ENCODE measurements at regions not wholly inside any gene's neighbourhood (a gene's known extent, or its start where the extent isn't known, plus 50 kb on each side); places are given as distances from the start of the nearest gene placed in this dataset.

DNA sequence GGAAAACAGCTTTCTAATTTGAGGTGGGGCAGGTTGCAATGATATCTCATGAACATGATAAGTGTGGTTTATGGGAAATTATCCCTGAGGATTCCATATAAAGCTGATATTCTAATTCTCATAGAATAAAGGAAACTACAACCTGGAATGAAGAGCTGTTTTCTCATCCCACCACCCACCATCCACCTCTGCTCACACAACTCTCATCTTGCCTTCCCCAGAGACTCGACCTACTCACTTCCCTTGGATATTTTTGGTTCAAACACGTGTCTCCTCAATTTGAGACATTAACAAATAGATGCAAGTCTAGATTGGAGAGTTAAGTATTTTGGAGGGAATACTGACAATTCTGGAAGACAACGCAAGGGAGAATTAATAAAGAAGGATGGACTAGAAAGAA is 490.9 kb downstream of the TMEM182 start:
- ATAC-seq (ENCODE audit: poor library complexity) (no peak), DNase-seq (no peak)
- intact Hi-C loops (cut with DNase I) = no loop called here

- ATAC-seq (ENCODE audit: poor library complexity) (no peak), DNase-seq (no peak)
- intact Hi-C loops (cut with DNase I) = no loop called here
Measured at GRCh38 chr2:103254611-103255010, 492.8 kb downstream of the TMEM182 start.

GRCh38 chr2:103264058-103264768 is 502.4 kb downstream of the TMEM182 start:
- intact Hi-C loops (cut with DNase I) = no loop called here
- DNase-seq (no peak), ATAC-seq (ENCODE audit: poor library complexity) (no peak)

GRCh38 chr2:103265521-103265920 is 503.7 kb downstream of the TMEM182 start:
- DNase-seq = no peak
- intact Hi-C loops (cut with DNase I) = no loop called here

GRCh38 chr2:103268841-103269498 is 507.1 kb downstream of the TMEM182 start:
- ATAC-seq (ENCODE audit: poor library complexity) = no peak
- intact Hi-C loops (cut with DNase I) = no loop called here

More at GRCh38 chr2:103265521-103265920, 503.7 kb downstream of the TMEM182 start:
- no peak for ATAC-seq (ENCODE audit: poor library complexity)

DNA sequence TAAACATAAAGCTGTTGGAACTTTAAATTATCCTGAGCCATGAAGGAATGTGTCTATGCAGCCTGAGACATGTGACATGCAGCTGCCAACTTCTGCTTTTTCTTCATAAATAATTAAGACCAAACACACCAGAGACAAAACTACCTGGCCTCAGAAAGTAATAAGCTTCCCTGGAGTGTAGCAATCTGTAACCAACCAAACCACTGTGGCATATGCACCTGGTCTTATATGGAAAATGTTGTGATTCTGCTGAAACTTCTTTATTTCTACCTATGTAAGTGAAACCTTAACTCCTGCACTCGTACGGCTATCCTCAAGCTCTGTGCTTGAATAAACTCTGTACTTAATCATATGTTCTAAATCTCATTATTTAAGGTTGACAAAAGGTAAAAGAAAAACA is 515.0 kb downstream of the TMEM182 start:
- no peak for ATAC-seq (ENCODE audit: poor library complexity)

More at GRCh38 chr2:103268841-103269498, 507.1 kb downstream of the TMEM182 start:
- DNase-seq = no peak

GRCh38 chr2:103284750-103285149 is 522.9 kb downstream of the TMEM182 start:
- ATAC-seq (ENCODE audit: poor library complexity) (no peak), DNase-seq (no peak)
- intact Hi-C loops (cut with DNase I) = no loop called here

More for the DNA sequence above, 515.0 kb downstream of the TMEM182 start:
- no peak for DNase-seq
- intact Hi-C loops (cut with DNase I) = no loop called here

DNA sequence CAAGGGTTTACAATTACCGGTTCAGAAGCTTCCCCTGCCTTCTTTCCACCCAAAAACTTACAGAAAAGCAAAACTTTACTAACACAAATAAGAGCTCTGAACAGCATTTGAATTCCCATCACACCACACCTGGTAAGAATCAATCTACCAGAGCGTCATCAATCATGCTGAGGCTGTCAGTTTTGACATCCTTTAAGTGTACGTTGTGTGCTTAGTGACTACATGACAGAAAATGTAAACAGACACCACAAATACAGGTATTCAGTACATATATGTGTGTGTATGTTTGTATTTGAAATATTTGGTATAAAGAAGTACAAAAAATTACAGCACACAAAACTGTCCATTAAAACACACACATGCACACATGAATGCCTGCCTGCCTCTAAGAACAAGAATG is 523.5 kb downstream of the TMEM182 start:
- no peak for DNase-seq
- ATAC-seq (ENCODE audit: poor library complexity) = no peak
- intact Hi-C loops (cut with DNase I) = no loop called here

DNA sequence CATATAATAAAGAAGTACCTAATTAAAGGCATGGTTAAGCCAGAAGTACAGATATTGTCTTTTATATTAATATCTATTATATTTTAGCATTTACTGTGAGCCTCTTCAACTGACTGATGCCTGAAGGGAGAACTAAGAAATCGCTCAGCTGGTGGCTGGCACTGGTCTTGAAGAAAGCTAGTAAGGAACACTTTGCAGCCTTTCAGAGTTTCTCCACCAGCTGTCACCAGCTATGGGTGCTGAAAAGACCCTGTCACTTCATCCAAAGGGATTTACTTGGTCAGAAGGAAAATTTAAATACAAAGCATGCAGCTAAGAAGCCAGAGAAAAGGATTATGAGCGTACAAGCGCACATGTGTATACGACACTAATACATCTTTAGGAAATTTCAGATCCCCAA is 525.9 kb downstream of the TMEM182 start:
- no peak for DNase-seq
- intact Hi-C loops (cut with DNase I) = no loop called here
- ATAC-seq (ENCODE audit: poor library complexity) = no peak

- no peak for DNase-seq
- ATAC-seq (ENCODE audit: poor library complexity) = no peak
Measured at GRCh38 chr2:103288696-103289095, 526.9 kb downstream of the TMEM182 start.

GRCh38 chr2:103289105-103289725 is 527.4 kb downstream of the TMEM182 start:
- intact Hi-C loops (cut with DNase I) = no loop called here
- no peak for DNase-seq

More at GRCh38 chr2:103288696-103289095, 526.9 kb downstream of the TMEM182 start:
- intact Hi-C loops (cut with DNase I) = no loop called here

GRCh38 chr2:103292573-103292972 is 530.7 kb downstream of the TMEM182 start:
- intact Hi-C loops (cut with DNase I) = no loop called here
- no peak for ATAC-seq (ENCODE audit: poor library complexity)
- no peak for DNase-seq

More at GRCh38 chr2:103289105-103289725, 527.4 kb downstream of the TMEM182 start:
- no peak for ATAC-seq (ENCODE audit: poor library complexity)

GRCh38 chr2:103293067-103293741 is 531.4 kb downstream of the TMEM182 start:
- DNase-seq (no peak), ATAC-seq (ENCODE audit: poor library complexity) (no peak)
- intact Hi-C loops (cut with DNase I) = no loop called here

- ATAC-seq (ENCODE audit: poor library complexity) = no peak
- intact Hi-C loops (cut with DNase I) = no loop called here
- no peak for DNase-seq
Measured at GRCh38 chr2:103293742-103294077, 531.9 kb downstream of the TMEM182 start.

- ATAC-seq (ENCODE audit: poor library complexity) (no peak), DNase-seq (no peak)
- intact Hi-C loops (cut with DNase I) = no loop called here
Measured at GRCh38 chr2:103294420-103294819, 532.6 kb downstream of the TMEM182 start.

DNA sequence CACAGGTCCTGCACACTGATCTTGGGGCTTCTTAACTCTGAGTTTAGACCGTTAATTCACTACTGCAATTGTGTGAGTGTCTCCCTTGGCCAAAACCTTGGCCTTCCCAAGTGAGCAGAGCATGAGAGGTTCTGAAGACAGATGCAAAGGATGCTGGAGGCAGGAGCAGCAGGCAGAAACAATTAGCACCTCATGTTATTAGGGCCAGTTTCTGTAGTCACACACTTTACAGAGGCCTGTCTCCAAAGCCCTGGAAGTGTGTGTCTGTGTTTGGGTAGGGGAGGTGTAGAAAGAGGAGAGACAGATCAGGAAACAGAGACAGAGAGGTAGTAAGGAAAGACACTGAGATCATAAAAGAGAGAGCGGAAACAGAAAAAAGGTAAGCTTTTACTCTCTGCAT is 533.8 kb downstream of the TMEM182 start:
- DNase-seq (no peak), ATAC-seq (ENCODE audit: poor library complexity) (no peak)
- intact Hi-C loops (cut with DNase I) = no loop called here

GRCh38 chr2:103324671-103325070 is 562.8 kb downstream of the TMEM182 start:
- ATAC-seq (ENCODE audit: poor library complexity) (no peak), DNase-seq (no peak)
- intact Hi-C loops (cut with DNase I) = no loop called here

DNA sequence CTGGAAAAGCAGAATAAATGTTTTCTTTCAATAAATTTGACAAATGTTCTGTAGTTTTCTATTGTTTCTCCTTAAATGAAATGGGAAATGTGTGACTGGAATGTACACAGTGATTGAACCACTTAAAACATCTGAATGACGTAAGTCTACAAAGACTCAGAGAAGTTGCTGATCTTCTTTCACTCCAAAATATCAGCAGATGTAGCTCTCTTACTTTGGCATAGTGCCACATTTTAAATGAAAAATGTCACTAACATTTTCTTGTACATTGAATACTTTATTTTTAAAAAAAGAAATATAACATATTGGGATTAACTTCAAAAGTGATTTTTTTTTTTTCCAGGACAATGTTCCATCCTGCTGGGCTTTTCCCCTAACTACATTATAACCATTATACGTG is 565.6 kb downstream of the TMEM182 start:
- no peak for DNase-seq
- intact Hi-C loops (cut with DNase I) = no loop called here
- ATAC-seq (ENCODE audit: poor library complexity) = no peak

DNA sequence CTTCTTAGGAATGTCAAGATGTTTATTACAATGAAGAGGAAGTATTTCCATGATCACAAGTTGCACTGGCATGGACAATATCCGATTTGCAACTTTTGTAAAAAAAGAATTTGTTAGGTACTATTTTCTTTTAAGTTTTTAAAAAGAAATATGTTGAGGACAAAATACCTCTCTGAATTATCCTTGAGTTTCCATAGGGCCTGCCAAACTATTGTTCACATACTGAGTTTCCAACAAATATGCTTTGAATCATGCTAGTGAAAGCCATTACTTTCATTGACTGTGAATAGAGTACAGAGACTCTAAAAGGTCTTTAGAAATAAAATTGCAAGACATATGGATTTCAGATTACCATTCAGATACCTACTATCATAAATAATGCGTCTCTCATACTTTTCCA is 566.1 kb downstream of the TMEM182 start:
- no peak for DNase-seq
- no peak for ATAC-seq (ENCODE audit: poor library complexity)
- intact Hi-C loops (cut with DNase I) = no loop called here

- intact Hi-C loops (cut with DNase I) = no loop called here
- no peak for DNase-seq
Measured at GRCh38 chr2:103335403-103335802, 573.6 kb downstream of the TMEM182 start.

More at GRCh38 chr2:103335403-103335802, 573.6 kb downstream of the TMEM182 start:
- ATAC-seq (ENCODE audit: poor library complexity) = no peak
